Omental fat pad (tissue), 3 donors: ENCODE measurements at regions not wholly inside any gene's neighbourhood (a gene's known extent, or its start where the extent isn't known, plus 50 kb on each side); places are given as distances from the start of the nearest gene placed in this dataset.

Experiments
- ATAC-seq: fragments of 150-250 bp; one replicate; pipeline ENCODE4 v1.9.1; 2016; ENCODE audit warnings: mild to moderate bottlenecking, moderate library complexity; ENCODE audit not compliant: low FRiP score
- DNase-seq: peaks from one replicate; pipeline ENCODE4 v3.0.0-alpha.2; 2019; ENCODE audit warnings: low spot score
- CTCF ChIP-seq, 3 donors: fragments of 450-650 bp; IDR thresholded peaks; one replicate each; pipeline ENCODE4 v1.5.1; 2016 to 2017; ENCODE audit warnings: antibody characterized with exemption in 3 of 3, mild to moderate bottlenecking in 3 of 3, moderate library complexity in 2 of 3

GRCh38 chr7:22882106-22882505 lies 59.5 kb upstream of the TOMM7 start:
- TF ChIP-seq CTCF (IDR thresholded peaks at IDR 0.05): no peak
- DNase-seq: no peak
- ATAC-seq: no peak

- ATAC-seq (no peak), DNase-seq (no peak)
- TF ChIP-seq CTCF (IDR thresholded peaks at IDR 0.05): no peak
These were observed 57.2 kb upstream of the TOMM7 start for GRCh38 chr7:22879709-22880306.

- no peak for ATAC-seq
- DNase-seq: no peak
- no peak for TF ChIP-seq CTCF (IDR thresholded peaks at IDR 0.05)
These were observed 56.6 kb upstream of the TOMM7 start for GRCh38 chr7:22879280-22879679.

- ATAC-seq (no peak), DNase-seq (no peak)
- no peak for TF ChIP-seq CTCF (IDR thresholded peaks at IDR 0.05)
These were observed 54.5 kb upstream of the TOMM7 start for GRCh38 chr7:22876986-22877729.

GRCh38 chr7:22875470-22875869 lies 52.8 kb upstream of the TOMM7 start:
- DNase-seq (no peak), ATAC-seq (no peak)
- TF ChIP-seq CTCF (IDR thresholded peaks at IDR 0.05): no peak

GRCh38 chr7:22874904-22875303 lies 52.3 kb upstream of the TOMM7 start:
- no peak for DNase-seq
- no peak for TF ChIP-seq CTCF (IDR thresholded peaks at IDR 0.05)
- no peak for ATAC-seq
